HG03097 (cell line): ENCODE measurements at regions not wholly inside any gene's neighbourhood (a gene's known extent, or its start where the extent isn't known, plus 50 kb on each side); places are given as distances from the start of the nearest gene placed in this dataset.
"Not testable (repeated sequence)": the region's sequence is repeated elsewhere in the genome, so short reads cannot be mapped to it uniquely, and the experiment has no call there.

Experiments
- ATAC-seq: cut with Tn5 transposase; IDR thresholded peaks from one replicate; pipeline ENCODE4 v1.9.1; 2021; ENCODE audit not compliant: unreplicated experiment, low FRiP score

GRCh38 chr4:174401471-174402130 lies 117.9 kb downstream of the CEP44 start:
- no peak for ATAC-seq

GRCh38 chr4:174400603-174401302 lies 117.0 kb downstream of the CEP44 start:
- ATAC-seq: not testable (repeated sequence)

GRCh38 chr4:174398728-174399127 lies 115.0 kb downstream of the CEP44 start:
- ATAC-seq: no peak

GRCh38 chr4:174397366-174398155 lies 113.8 kb downstream of the CEP44 start:
- no peak for ATAC-seq

- ATAC-seq: no peak
Measured at GRCh38 chr4:174396599-174397110, 112.9 kb downstream of the CEP44 start.

- no peak for ATAC-seq
Measured at GRCh38 chr4:174394915-174395314, 111.2 kb downstream of the CEP44 start.

- ATAC-seq: no peak
Measured at GRCh38 chr4:174389439-174389838, 105.7 kb downstream of the CEP44 start.

GRCh38 chr4:174388461-174389145 lies 104.9 kb downstream of the CEP44 start:
- no peak for ATAC-seq

GRCh38 chr4:174387721-174388120 lies 104.0 kb downstream of the CEP44 start:
- ATAC-seq: no peak

- no peak for ATAC-seq
Measured at GRCh38 chr4:174387143-174387542, 103.4 kb downstream of the CEP44 start.

GRCh38 chr4:174383783-174384182 lies 100.1 kb downstream of the CEP44 start:
- no peak for ATAC-seq

GRCh38 chr4:174382938-174383605 lies 99.4 kb downstream of the CEP44 start:
- not testable (repeated sequence) for ATAC-seq
